Esophagus squamous epithelium (tissue), 5 donors: ENCODE measurements at regions not wholly inside any gene's neighbourhood (a gene's known extent, or its start where the extent isn't known, plus 50 kb on each side); places are given as distances from the start of the nearest gene placed in this dataset.
"Not testable (repeated sequence)": the region's sequence is repeated elsewhere in the genome, so short reads cannot be mapped to it uniquely, and the experiment has no call there.

Source experiments
- DNase-seq: peaks from one replicate; lab custom pipeline; 2025; lab: John Stamatoyannopoulos, UW
- H3K27ac ChIP-seq, 4 donors: fragments of 200-600 bp; sonication (generic); one replicate each; pipeline ENCODE4 v1.5.1; 2016 to 2019; ENCODE audit warnings: mild to moderate bottlenecking in 1 of 4
- H3K27me3 ChIP-seq, 4 donors: fragments of 200-600 bp; sonication (generic); 1 replicate in 3 of 4; 2 replicates in 1 of 4; pipeline versions ENCODE4 v1.5.1 to v1.6.0; 2017 to 2021; ENCODE audit warnings: antibody characterized with exemption in 1 of 4
- H3K36me3 ChIP-seq, 3 donors: fragments of 200-600 bp; sonication (generic); one replicate each; pipeline ENCODE4 v1.5.1; 2016 to 2019
- H3K4me1 ChIP-seq, 3 donors: fragments of 200-600 bp; sonication (generic); one replicate each; pipeline ENCODE4 v1.5.1; 2017 to 2019
- H3K4me3 ChIP-seq, 4 donors: fragments of 200-600 bp; sonication (generic); 1 replicate in 3 of 4; 2 replicates in 1 of 4; pipeline ENCODE4 v1.5.1; 2016 to 2019; ENCODE audit warnings: mild to moderate bottlenecking in 2 of 4, moderate library complexity in 1 of 4
- H3K9me3 ChIP-seq, 3 donors: fragments of 200-600 bp; sonication (generic); one replicate each; pipeline ENCODE4 v1.5.1; 2016 to 2019
- POLR2A ChIP-seq, 4 donors: fragments of 450-650 bp; IDR thresholded peaks; one replicate each; pipeline ENCODE4 v1.6.1; 2017; ENCODE audit warnings: antibody characterized with exemption in 4 of 4, mild to moderate bottlenecking in 4 of 4, moderate library complexity in 3 of 4
- WGBS, 2 donors: methylation state at CpG; one replicate each; pipeline ENCODE4 v1.1.5; 2018; 5-methylcytosine and 5-hydroxymethylcytosine counted together
- intact Hi-C: fragments of 100-400 bp; cut with DNase I; formaldehyde crosslinking; loops from one replicate; pipeline ENCODE4 v1.15.0; 2022
- TF ChIP-seq, protein P1 (sequence below), 6 experiments: fragments of 450-650 bp in 4 of 6; fragments of 200-600 bp in 2 of 6; sonication (generic) in 2 of 6; IDR thresholded peaks; one replicate each; pipeline ENCODE4 v1.5.1; 2016 to 2019; ENCODE audit warnings: antibody characterized with exemption in 6 of 6, mild to moderate bottlenecking in 4 of 6, moderate library complexity in 4 of 6
- donor health status: DM: yes; HTN: yes; CAD: no.

DNA sequence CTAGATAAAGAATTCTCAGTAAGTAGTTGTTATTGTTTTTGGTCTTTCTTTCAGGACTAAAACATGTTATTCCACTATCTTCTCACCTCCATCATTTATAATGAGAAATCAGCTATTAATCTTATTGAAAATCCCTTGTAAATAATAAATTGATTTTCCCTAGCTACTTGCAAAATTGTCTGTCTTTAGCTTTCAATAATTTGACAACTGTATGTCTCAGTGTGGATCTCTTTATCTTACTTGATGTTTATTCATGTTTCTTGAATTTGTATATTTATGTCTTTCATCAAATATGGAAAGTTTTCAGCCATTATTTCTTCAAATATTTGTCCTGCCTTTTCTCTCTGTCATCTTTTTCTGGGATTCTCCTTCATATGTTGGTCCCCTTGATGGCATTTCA, 117.1 kb upstream of the ANTXRL start:
- no peaks in the 10 kb centered on the region for H3K27me3 ChIP-seq
- H3K4me1 ChIP-seq, result no peaks in the 10 kb centered on the region
- intact Hi-C loops, result no loop called here
- no peaks in the 10 kb centered on the region for H3K36me3 ChIP-seq
- no peak overlapping the region for H3K27ac ChIP-seq
- no peak overlapping the region for H3K4me3 ChIP-seq
- H3K9me3 ChIP-seq, result peaks cover 0 to 6% (median 0%) of the 10 kb centered on the region in 3 donors
- DNase-seq, result no peak
- TF ChIP-seq, protein P1, sequence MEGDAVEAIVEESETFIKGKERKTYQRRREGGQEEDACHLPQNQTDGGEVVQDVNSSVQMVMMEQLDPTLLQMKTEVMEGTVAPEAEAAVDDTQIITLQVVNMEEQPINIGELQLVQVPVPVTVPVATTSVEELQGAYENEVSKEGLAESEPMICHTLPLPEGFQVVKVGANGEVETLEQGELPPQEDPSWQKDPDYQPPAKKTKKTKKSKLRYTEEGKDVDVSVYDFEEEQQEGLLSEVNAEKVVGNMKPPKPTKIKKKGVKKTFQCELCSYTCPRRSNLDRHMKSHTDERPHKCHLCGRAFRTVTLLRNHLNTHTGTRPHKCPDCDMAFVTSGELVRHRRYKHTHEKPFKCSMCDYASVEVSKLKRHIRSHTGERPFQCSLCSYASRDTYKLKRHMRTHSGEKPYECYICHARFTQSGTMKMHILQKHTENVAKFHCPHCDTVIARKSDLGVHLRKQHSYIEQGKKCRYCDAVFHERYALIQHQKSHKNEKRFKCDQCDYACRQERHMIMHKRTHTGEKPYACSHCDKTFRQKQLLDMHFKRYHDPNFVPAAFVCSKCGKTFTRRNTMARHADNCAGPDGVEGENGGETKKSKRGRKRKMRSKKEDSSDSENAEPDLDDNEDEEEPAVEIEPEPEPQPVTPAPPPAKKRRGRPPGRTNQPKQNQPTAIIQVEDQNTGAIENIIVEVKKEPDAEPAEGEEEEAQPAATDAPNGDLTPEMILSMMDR (IDR thresholded peaks at IDR 0.05), result no peak

DNA sequence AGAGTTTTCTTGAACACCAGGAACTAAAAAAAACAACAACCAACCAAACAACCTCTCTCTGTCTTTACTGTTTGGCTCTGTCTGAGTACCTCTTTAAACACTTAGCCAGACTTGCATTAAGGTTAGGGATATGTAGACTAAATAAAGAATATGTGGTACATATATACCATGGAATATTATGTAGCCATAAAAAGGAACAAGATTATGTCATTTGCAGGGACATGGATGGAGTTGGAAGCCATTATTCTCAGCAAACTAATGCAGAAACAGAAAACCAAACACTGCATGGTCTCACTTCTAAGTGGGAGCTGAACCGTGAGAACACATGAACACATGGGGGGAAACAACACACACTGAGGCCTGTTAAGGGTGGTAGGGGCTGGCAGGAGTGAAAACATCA, 116.0 kb upstream of the ANTXRL start:
- Histone ChIP-seq H3K4me1 (no peaks in the 10 kb centered on the region), H3K36me3 (no peaks in the 10 kb centered on the region), H3K27ac (no peak overlapping the region), H3K9me3 (peaks cover 0 to 6% (median 0%) of the 10 kb centered on the region in 3 donors), H3K4me3 (no peak overlapping the region), H3K27me3 (no peaks in the 10 kb centered on the region)
- 88 to 94% methylated on average over 1 of the region's 1 CpG for WGBS, 2 donors
- no peak for DNase-seq
- intact Hi-C loops, result no loop called here
- no peak for TF ChIP-seq POLR2A (IDR thresholded peaks at IDR 0.05)
- TF ChIP-seq, protein P1 (IDR thresholded peaks at IDR 0.05), result no peak

DNA sequence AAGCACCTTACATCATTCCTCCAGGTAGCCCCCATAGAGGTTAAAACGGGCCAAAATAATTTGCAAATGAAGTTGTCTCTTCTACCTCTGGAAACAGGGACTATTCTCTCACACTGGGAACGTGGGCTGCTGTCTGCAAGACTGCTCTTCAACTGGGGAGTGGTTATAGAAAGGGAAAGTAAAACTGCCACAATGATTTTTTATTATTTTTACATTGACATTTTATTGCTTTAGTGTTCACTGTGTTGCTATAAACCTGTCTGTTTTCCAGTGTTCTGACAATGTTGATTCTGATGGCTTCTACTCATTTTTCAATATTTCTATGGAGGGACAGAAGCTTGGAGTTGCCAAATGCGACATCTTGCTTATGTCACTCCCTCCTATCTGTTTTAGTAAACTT, 115.1 kb upstream of the ANTXRL start:
- intact Hi-C loops, result no loop called here
- Histone ChIP-seq H3K27me3 (no peaks in the 10 kb centered on the region), H3K9me3 (peaks cover 0 to 6% (median 0%) of the 10 kb centered on the region in 3 donors), H3K27ac (no peak overlapping the region), H3K4me1 (no peaks in the 10 kb centered on the region), H3K36me3 (no peaks in the 10 kb centered on the region), H3K4me3 (no peak overlapping the region)
- no peak for TF ChIP-seq POLR2A (IDR thresholded peaks at IDR 0.05)
- TF ChIP-seq, protein P1 (IDR thresholded peaks at IDR 0.05), result no peak
- DNase-seq, result no peak
- WGBS, 2 donors, result 50 to 54% methylated on average over 3 of the region's 3 CpGs

DNA sequence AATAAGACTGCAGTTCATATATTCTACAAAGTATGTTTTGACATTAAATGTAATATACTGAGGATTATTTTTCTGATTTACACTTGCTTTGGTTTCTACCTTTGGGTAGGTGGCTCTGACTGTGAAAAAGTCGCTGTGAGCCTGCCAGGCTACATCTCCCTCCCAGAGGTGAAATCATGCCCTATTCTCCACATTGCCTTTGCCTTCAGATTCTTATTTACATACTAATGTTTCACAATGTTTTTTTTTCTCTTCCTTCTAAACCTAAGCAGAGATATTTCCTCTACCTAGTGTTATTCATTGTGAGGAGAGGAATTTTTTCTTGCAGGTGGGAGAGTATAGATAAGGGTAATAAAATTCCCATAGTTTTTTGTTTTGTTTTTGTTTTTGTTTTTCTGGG, 111.5 kb upstream of the ANTXRL start:
- no peaks in the 10 kb centered on the region for H3K4me1 ChIP-seq
- WGBS, 2 donors, result 39 to 69% methylated on average over 1 of the region's 1 CpG
- H3K4me3 ChIP-seq, result no peak overlapping the region
- H3K9me3 ChIP-seq, result no peaks in the 10 kb centered on the region
- DNase-seq, result no peak
- H3K27ac ChIP-seq, result no peak overlapping the region
- intact Hi-C loops, result no loop called here
- H3K27me3 ChIP-seq, result no peaks in the 10 kb centered on the region
- H3K36me3 ChIP-seq, result no peaks in the 10 kb centered on the region
- TF ChIP-seq, protein P1 (IDR thresholded peaks at IDR 0.05), result no peak
- no peak for TF ChIP-seq POLR2A (IDR thresholded peaks at IDR 0.05)

DNA sequence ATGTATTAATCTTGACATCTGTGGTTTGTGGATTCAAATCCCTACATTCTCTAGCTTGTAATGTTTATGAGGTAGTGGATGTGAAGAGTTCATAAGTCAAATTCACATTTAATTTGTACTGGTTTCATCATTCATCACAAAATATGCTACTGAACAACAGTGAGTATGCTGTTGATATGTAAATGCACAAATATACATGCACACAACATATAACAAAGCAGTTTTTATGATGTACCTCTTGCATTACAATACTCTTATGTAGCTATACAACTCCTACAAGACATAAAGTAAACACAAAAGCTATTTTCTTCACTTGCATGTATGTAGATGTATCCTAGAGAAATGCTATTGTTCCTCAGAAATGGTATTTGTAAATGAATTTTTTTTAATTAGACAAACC, 111.0 kb upstream of the ANTXRL start:
- TF ChIP-seq POLR2A (IDR thresholded peaks at IDR 0.05), result no peak
- TF ChIP-seq, protein P1 (IDR thresholded peaks at IDR 0.05), result no peak
- Histone ChIP-seq H3K4me3 (no peak overlapping the region), H3K36me3 (no peaks in the 10 kb centered on the region), H3K9me3 (no peaks in the 10 kb centered on the region), H3K27ac (no peak overlapping the region), H3K4me1 (no peaks in the 10 kb centered on the region), H3K27me3 (no peaks in the 10 kb centered on the region)
- intact Hi-C loops, result no loop called here
- DNase-seq, result no peak

DNA sequence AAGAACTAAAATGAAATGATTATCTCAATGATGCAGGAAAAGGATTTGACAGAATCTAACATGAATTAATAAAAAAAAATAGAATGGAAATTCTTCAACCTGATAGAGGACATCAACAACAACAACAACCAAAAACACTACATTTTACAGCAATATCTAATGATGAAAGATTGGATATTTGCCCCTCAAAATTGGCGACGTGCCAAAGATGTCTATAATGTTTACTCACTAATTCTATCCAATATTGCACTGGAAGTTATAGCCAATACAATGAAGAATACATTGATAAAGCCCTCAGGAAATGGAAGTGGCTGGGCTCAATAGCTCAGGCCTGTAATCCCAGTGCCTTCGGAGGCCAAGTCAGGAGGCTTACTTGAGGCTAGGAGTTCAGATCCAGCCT, 99.4 kb upstream of the ANTXRL start:
- intact Hi-C loops, DNase-seq, H3K4me1 ChIP-seq, H3K27ac ChIP-seq, H3K36me3 ChIP-seq, H3K9me3 ChIP-seq, H3K4me3 ChIP-seq, H3K27me3 ChIP-seq: not testable (repeated sequence)
- 65 to 78% methylated on average over 3 of the region's 3 CpGs for whole genome bisulfite sequencing, 2 donors
